LNCaP clone FGC (cell line): ENCODE measurements at regions not wholly inside any gene's neighbourhood (a gene's known extent, or its start where the extent isn't known, plus 50 kb on each side); places are given as distances from the start of the nearest gene placed in this dataset.

ENCODE experiments used
- DNase-seq: peaks from one replicate; pipeline ENCODE4 v3.0.0-alpha.2; 2011; ENCODE audit warnings: low read depth
- H3K4me3 ChIP-seq: 2 replicates; pipeline ENCODE4 v1.5.1; 2011; ENCODE audit warnings: mild to moderate bottlenecking, low read depth, low read length, control low read depth
- TF ChIP-seq, protein P1 (sequence below): IDR thresholded peaks from 2 replicates; pipeline ENCODE4 v1.5.1; 2012; ENCODE audit warnings: mild to moderate bottlenecking; ENCODE audit not compliant: control insufficient read depth, insufficient read depth; ENCODE audit errors: extremely low read depth

DNA sequence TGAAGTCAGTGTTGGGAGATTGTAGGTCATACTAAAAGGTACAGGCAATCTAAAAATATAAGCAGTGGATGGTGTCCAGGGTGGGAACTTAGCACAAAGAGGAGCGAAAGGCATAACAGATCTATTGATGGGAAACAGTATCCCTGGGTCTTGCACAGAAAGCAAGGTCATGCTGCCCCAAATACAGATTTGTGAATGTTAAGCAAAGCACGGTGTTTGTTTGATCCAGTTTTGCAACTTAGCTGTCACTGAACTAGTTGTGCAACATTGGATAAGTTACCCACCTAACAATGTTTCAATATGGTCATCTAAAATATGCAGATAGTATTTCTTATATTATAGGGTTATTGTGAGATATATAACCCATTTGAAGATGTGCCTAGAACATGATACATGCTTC lies 162.9 kb downstream of the BLID start:
- TF ChIP-seq, protein P1, sequence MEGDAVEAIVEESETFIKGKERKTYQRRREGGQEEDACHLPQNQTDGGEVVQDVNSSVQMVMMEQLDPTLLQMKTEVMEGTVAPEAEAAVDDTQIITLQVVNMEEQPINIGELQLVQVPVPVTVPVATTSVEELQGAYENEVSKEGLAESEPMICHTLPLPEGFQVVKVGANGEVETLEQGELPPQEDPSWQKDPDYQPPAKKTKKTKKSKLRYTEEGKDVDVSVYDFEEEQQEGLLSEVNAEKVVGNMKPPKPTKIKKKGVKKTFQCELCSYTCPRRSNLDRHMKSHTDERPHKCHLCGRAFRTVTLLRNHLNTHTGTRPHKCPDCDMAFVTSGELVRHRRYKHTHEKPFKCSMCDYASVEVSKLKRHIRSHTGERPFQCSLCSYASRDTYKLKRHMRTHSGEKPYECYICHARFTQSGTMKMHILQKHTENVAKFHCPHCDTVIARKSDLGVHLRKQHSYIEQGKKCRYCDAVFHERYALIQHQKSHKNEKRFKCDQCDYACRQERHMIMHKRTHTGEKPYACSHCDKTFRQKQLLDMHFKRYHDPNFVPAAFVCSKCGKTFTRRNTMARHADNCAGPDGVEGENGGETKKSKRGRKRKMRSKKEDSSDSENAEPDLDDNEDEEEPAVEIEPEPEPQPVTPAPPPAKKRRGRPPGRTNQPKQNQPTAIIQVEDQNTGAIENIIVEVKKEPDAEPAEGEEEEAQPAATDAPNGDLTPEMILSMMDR: no peak
- no peak for DNase-seq

DNA sequence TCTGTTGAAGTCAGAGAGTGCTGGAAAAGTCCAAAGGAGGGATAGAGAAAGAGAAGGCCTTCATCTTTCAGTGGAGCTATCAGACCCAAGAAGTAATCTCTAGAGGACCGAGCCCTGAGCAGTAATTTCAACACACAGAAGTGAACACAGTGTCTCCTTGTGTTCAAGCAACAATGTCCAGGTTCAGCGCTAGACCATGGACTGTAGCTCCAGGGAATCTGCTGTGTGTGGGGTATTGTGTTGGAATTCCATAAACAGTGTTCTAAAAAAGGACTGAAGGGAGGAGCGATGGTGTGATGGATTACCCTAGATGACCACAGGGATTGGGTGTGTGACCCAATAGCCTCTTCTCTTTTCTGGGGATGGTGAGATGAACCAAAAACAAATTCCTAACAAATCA lies 165.9 kb downstream of the BLID start:
- no peak for DNase-seq
- TF ChIP-seq, protein P1: no peak
- no peak overlapping the region for H3K4me3 ChIP-seq

More for the DNA sequence above, 162.9 kb downstream of the BLID start:
- H3K4me3 ChIP-seq: no peak overlapping the region

DNA sequence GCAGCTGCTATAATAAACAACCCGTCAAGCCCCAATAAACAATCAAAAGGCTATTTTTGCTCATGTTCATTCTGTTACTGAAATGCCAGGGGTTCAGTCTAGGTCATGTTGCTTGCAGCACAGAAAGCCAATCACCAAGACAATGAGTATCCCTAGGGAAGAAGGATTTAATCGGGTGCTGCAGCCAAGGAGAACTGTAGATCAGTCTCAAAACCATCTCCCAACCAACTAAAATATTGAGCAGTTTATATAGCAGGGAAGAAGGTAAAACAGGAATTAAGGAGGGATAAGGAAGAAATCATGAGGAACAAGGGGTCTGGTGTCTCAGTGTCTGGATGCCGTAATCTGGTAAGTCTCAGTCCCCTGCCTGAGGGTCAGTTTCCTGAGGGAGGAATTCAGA lies 169.5 kb downstream of the BLID start:
- TF ChIP-seq, protein P1: no peak

DNA sequence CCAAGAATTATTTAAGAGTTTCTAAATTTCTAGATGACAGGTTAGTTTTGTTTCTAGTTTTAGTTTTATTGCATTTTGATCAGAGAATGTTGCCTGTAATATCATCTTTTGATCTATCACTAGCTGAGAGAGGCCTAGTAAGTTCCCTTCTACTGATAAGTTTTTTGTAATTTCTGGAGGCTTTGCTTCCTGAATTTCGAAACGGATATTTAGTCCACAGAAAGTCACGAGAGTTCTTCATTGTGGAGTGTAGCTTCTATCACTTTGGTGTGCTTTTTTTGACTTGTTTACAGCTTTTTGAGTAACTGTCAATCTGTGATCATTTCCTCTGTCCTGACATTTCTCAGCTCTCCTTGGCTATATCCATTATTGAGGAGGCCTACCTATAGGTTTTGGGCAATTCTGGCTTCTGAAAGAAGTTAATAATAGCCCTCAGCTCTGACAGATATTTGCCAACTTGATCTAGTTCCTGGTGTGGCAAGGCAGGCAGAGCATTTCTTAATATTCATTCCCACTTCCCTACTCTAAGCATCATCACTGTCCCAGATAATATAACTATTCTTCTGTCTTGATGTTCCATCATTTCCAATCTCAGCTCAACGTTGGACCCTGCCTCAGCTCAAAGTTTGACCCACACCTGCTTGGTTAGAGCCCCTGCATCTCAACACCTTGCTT lies 171.3 kb downstream of the BLID start:
- TF ChIP-seq, protein P1: no peak
- no peak overlapping the region for H3K4me3 ChIP-seq
- DNase-seq: no peak

More for the DNA sequence above, 169.5 kb downstream of the BLID start:
- no peak overlapping the region for H3K4me3 ChIP-seq
- no peak for DNase-seq

DNA sequence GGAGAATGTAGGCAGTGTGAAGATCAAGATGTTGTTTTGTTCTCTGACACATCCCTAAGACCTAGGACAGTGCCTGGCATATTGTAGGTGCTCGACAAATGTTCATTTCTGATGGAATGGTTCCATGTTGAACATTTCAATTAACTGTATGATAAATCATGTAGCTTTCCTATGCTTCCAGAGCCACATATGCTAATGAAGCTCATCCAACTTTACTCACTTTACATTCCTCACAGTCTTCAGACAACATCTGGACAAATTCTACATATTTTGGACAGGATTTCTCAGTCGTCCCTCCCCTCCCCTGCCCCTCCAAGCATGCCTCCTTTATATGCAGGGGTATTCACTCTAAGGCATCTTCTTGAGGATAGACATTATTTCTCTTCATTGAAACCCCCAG lies 177.9 kb downstream of the BLID start:
- no peak overlapping the region for H3K4me3 ChIP-seq
- no peak for DNase-seq
- TF ChIP-seq, protein P1: no peak

DNA sequence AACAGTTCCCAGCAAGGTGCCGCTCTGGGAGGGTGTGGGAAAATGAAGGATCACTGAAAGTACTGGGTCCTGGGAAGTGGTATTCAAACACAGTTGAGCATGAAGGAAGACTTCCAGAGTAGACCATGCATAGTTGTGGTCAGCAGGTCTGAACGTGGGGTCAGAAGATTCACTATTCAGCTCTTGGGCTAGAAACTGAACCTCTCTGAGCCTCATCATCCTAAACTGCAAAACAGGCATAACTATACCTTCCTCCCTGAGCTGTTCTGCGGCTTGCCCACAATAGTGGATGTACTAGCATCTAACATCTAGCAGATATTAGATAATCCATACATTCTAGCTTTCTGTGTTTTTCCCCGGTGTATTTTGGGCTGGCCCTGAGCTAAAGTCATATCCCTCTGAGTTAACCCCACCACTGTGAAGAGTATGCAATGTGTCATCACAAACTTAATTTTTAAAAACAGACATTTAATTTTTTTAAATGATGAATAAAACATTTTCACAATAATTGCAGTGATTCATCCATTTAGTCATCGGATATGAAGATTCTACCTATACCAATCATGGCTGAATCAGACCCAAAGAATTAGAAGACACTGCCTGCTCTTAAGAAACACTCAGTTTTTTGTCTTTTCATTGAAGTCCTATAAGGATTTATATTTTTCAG lies 179.1 kb downstream of the BLID start:
- no peak for DNase-seq
- H3K4me3 ChIP-seq: no peak overlapping the region
- TF ChIP-seq, protein P1: no peak
